ENCODE measurements at regions not wholly inside any gene's neighbourhood (a gene's known extent, or its start where the extent isn't known, plus 50 kb on each side); places are given as distances from the start of the nearest gene placed in this dataset.

- Histone ChIP-seq H3K27ac (ENCODE audit: low read length) (no peak overlapping the region), H3K36me3 (ENCODE audit: control insufficient read depth in 1 of 2, insufficient read depth in 2 of 2, low read length in 2 of 2) (no peaks in the 10 kb centered on the region), H3K27me3 (ENCODE audit: low read depth, low read length) (no peaks in the 10 kb centered on the region), H3K4me3 (ENCODE audit: low read depth in 1 of 2, low read length in 2 of 2) (no peak overlapping the region), H3K9me3 (ENCODE audit: control insufficient read depth in 1 of 2, low read length in 2 of 2) (no peaks in the 10 kb centered on the region), H3K4me1 (ENCODE audit: control insufficient read depth in 1 of 2, insufficient read depth in 2 of 2, low read length in 2 of 2) (no peaks in the 10 kb centered on the region)
These were observed 207.1 kb upstream of the PLET1 start for GRCh38 chr11:112467721-112468120.

GRCh38 chr11:112469376-112469775 lies 208.7 kb upstream of the PLET1 start:
- H3K4me3 ChIP-seq (ENCODE audit: low read depth in 1 of 2, low read length in 2 of 2): no peak overlapping the region
- H3K9me3 ChIP-seq (ENCODE audit: control insufficient read depth in 1 of 2, low read length in 2 of 2): no peaks in the 10 kb centered on the region
- no peak overlapping the region for H3K27ac ChIP-seq (ENCODE audit: low read length)
- no peaks in the 10 kb centered on the region for H3K4me1 ChIP-seq (ENCODE audit: control insufficient read depth in 1 of 2, insufficient read depth in 2 of 2, low read length in 2 of 2)
- no peaks in the 10 kb centered on the region for H3K36me3 ChIP-seq (ENCODE audit: control insufficient read depth in 1 of 2, insufficient read depth in 2 of 2, low read length in 2 of 2)
- no peaks in the 10 kb centered on the region for H3K27me3 ChIP-seq (ENCODE audit: low read depth, low read length)

GRCh38 chr11:112470355-112470754 lies 209.7 kb upstream of the PLET1 start:
- Histone ChIP-seq H3K36me3 (ENCODE audit: control insufficient read depth in 1 of 2, insufficient read depth in 2 of 2, low read length in 2 of 2) (no peaks in the 10 kb centered on the region), H3K4me3 (ENCODE audit: low read depth in 1 of 2, low read length in 2 of 2) (no peak overlapping the region), H3K4me1 (ENCODE audit: control insufficient read depth in 1 of 2, insufficient read depth in 2 of 2, low read length in 2 of 2) (no peaks in the 10 kb centered on the region), H3K9me3 (ENCODE audit: control insufficient read depth in 1 of 2, low read length in 2 of 2) (no peaks in the 10 kb centered on the region), H3K27ac (ENCODE audit: low read length) (no peak overlapping the region), H3K27me3 (ENCODE audit: low read depth, low read length) (no peaks in the 10 kb centered on the region)

- H3K27ac ChIP-seq (ENCODE audit: low read length): no peak overlapping the region
- H3K36me3 ChIP-seq (ENCODE audit: control insufficient read depth in 1 of 2, insufficient read depth in 2 of 2, low read length in 2 of 2): no peaks in the 10 kb centered on the region
- no peak overlapping the region for H3K4me3 ChIP-seq (ENCODE audit: low read depth in 1 of 2, low read length in 2 of 2)
- no peaks in the 10 kb centered on the region for H3K9me3 ChIP-seq (ENCODE audit: control insufficient read depth in 1 of 2, low read length in 2 of 2)
- no peaks in the 10 kb centered on the region for H3K27me3 ChIP-seq (ENCODE audit: low read depth, low read length)
- no peaks in the 10 kb centered on the region for H3K4me1 ChIP-seq (ENCODE audit: control insufficient read depth in 1 of 2, insufficient read depth in 2 of 2, low read length in 2 of 2)
These were observed 211.1 kb upstream of the PLET1 start for GRCh38 chr11:112471731-112472130.

GRCh38 chr11:112477152-112477551 lies 216.5 kb upstream of the PLET1 start:
- Histone ChIP-seq H3K9me3 (ENCODE audit: control insufficient read depth in 1 of 2, low read length in 2 of 2) (no peaks in the 10 kb centered on the region), H3K27ac (ENCODE audit: low read length) (no peak overlapping the region), H3K4me3 (ENCODE audit: low read depth in 1 of 2, low read length in 2 of 2) (no peak overlapping the region), H3K36me3 (ENCODE audit: control insufficient read depth in 1 of 2, insufficient read depth in 2 of 2, low read length in 2 of 2) (no peaks in the 10 kb centered on the region), H3K27me3 (ENCODE audit: low read depth, low read length) (no peaks in the 10 kb centered on the region), H3K4me1 (ENCODE audit: control insufficient read depth in 1 of 2, insufficient read depth in 2 of 2, low read length in 2 of 2) (no peaks in the 10 kb centered on the region)

- H3K27me3 ChIP-seq (ENCODE audit: low read depth, low read length): no peaks in the 10 kb centered on the region
- no peaks in the 10 kb centered on the region for H3K36me3 ChIP-seq (ENCODE audit: control insufficient read depth in 1 of 2, insufficient read depth in 2 of 2, low read length in 2 of 2)
- H3K4me1 ChIP-seq (ENCODE audit: control insufficient read depth in 1 of 2, insufficient read depth in 2 of 2, low read length in 2 of 2): no peaks in the 10 kb centered on the region
- H3K27ac ChIP-seq (ENCODE audit: low read length): no peak overlapping the region
- H3K9me3 ChIP-seq (ENCODE audit: control insufficient read depth in 1 of 2, low read length in 2 of 2): no peaks in the 10 kb centered on the region
- H3K4me3 ChIP-seq (ENCODE audit: low read depth in 1 of 2, low read length in 2 of 2): no peak overlapping the region
These were observed 217.1 kb upstream of the PLET1 start for GRCh38 chr11:112477581-112478317.

- no peak overlapping the region for H3K27ac ChIP-seq (ENCODE audit: low read length)
- no peak overlapping the region for H3K4me3 ChIP-seq (ENCODE audit: low read depth in 1 of 2, low read length in 2 of 2)
- H3K4me1 ChIP-seq (ENCODE audit: control insufficient read depth in 1 of 2, insufficient read depth in 2 of 2, low read length in 2 of 2): no peaks in the 10 kb centered on the region
These were observed 218.1 kb upstream of the PLET1 start for GRCh38 chr11:112478806-112479205.

GRCh38 chr11:112481431-112481830 lies 220.8 kb upstream of the PLET1 start:
- no peaks in the 10 kb centered on the region for H3K27me3 ChIP-seq (ENCODE audit: low read depth, low read length)
- no peaks in the 10 kb centered on the region for H3K4me1 ChIP-seq (ENCODE audit: control insufficient read depth in 1 of 2, insufficient read depth in 2 of 2, low read length in 2 of 2)
- no peak overlapping the region for H3K27ac ChIP-seq (ENCODE audit: low read length)
- no peaks in the 10 kb centered on the region for H3K9me3 ChIP-seq (ENCODE audit: control insufficient read depth in 1 of 2, low read length in 2 of 2)
- no peaks in the 10 kb centered on the region for H3K36me3 ChIP-seq (ENCODE audit: control insufficient read depth in 1 of 2, insufficient read depth in 2 of 2, low read length in 2 of 2)
- H3K4me3 ChIP-seq (ENCODE audit: low read depth in 1 of 2, low read length in 2 of 2): no peak overlapping the region

More at GRCh38 chr11:112478806-112479205, 218.1 kb upstream of the PLET1 start:
- Histone ChIP-seq H3K27me3 (ENCODE audit: low read depth, low read length) (no peaks in the 10 kb centered on the region), H3K9me3 (ENCODE audit: control insufficient read depth in 1 of 2, low read length in 2 of 2) (no peaks in the 10 kb centered on the region), H3K36me3 (ENCODE audit: control insufficient read depth in 1 of 2, insufficient read depth in 2 of 2, low read length in 2 of 2) (no peaks in the 10 kb centered on the region)

- Histone ChIP-seq H3K27ac (ENCODE audit: low read length) (no peak overlapping the region), H3K4me3 (ENCODE audit: low read depth in 1 of 2, low read length in 2 of 2) (no peak overlapping the region), H3K36me3 (ENCODE audit: control insufficient read depth in 1 of 2, insufficient read depth in 2 of 2, low read length in 2 of 2) (no peaks in the 10 kb centered on the region), H3K4me1 (ENCODE audit: control insufficient read depth in 1 of 2, insufficient read depth in 2 of 2, low read length in 2 of 2) (no peaks in the 10 kb centered on the region), H3K27me3 (ENCODE audit: low read depth, low read length) (no peaks in the 10 kb centered on the region), H3K9me3 (ENCODE audit: control insufficient read depth in 1 of 2, low read length in 2 of 2) (no peaks in the 10 kb centered on the region)
These were observed 221.2 kb upstream of the PLET1 start for GRCh38 chr11:112481893-112482292.

- Histone ChIP-seq H3K27me3 (ENCODE audit: low read depth, low read length) (no peaks in the 10 kb centered on the region), H3K4me1 (ENCODE audit: control insufficient read depth in 1 of 2, insufficient read depth in 2 of 2, low read length in 2 of 2) (no peaks in the 10 kb centered on the region), H3K36me3 (ENCODE audit: control insufficient read depth in 1 of 2, insufficient read depth in 2 of 2, low read length in 2 of 2) (no peaks in the 10 kb centered on the region), H3K9me3 (ENCODE audit: control insufficient read depth in 1 of 2, low read length in 2 of 2) (no peaks in the 10 kb centered on the region), H3K27ac (ENCODE audit: low read length) (no peak overlapping the region), H3K4me3 (ENCODE audit: low read depth in 1 of 2, low read length in 2 of 2) (no peak overlapping the region)
These were observed 224.6 kb upstream of the PLET1 start for GRCh38 chr11:112485280-112485679.

- Histone ChIP-seq H3K4me1 (ENCODE audit: control insufficient read depth in 1 of 2, insufficient read depth in 2 of 2, low read length in 2 of 2) (no peaks in the 10 kb centered on the region), H3K27me3 (ENCODE audit: low read depth, low read length) (no peaks in the 10 kb centered on the region), H3K9me3 (ENCODE audit: control insufficient read depth in 1 of 2, low read length in 2 of 2) (no peaks in the 10 kb centered on the region), H3K27ac (ENCODE audit: low read length) (no peak overlapping the region), H3K36me3 (ENCODE audit: control insufficient read depth in 1 of 2, insufficient read depth in 2 of 2, low read length in 2 of 2) (no peaks in the 10 kb centered on the region), H3K4me3 (ENCODE audit: low read depth in 1 of 2, low read length in 2 of 2) (no peak overlapping the region)
These were observed 237.2 kb upstream of the PLET1 start for GRCh38 chr11:112497826-112498225.

- H3K4me1 ChIP-seq (ENCODE audit: control insufficient read depth in 1 of 2, insufficient read depth in 2 of 2, low read length in 2 of 2): no peaks in the 10 kb centered on the region
- H3K36me3 ChIP-seq (ENCODE audit: control insufficient read depth in 1 of 2, insufficient read depth in 2 of 2, low read length in 2 of 2): no peaks in the 10 kb centered on the region
- no peak overlapping the region for H3K27ac ChIP-seq (ENCODE audit: low read length)
- H3K4me3 ChIP-seq (ENCODE audit: low read depth in 1 of 2, low read length in 2 of 2): no peak overlapping the region
- no peaks in the 10 kb centered on the region for H3K9me3 ChIP-seq (ENCODE audit: control insufficient read depth in 1 of 2, low read length in 2 of 2)
- no peaks in the 10 kb centered on the region for H3K27me3 ChIP-seq (ENCODE audit: low read depth, low read length)
These were observed 238.0 kb upstream of the PLET1 start for GRCh38 chr11:112498701-112499100.

Data from muscle layer of duodenum (tissue), 2 donors.